ENCODE measurements at regions not wholly inside any gene's neighbourhood (a gene's known extent, or its start where the extent isn't known, plus 50 kb on each side); places are given as distances from the start of the nearest gene placed in this dataset.

- TF ChIP-seq POLR2A (IDR thresholded peaks at IDR 0.05) (no peak), POLR2AphosphoS5 (IDR thresholded peaks at IDR 0.05) (no peak), CTCF (IDR thresholded peaks at IDR 0.05) (no peak)
These were observed 83.5 kb downstream of the CD164 start for GRCh38 chr6:109298605-109299264.
